Psoas muscle (tissue), 7 donors: ENCODE measurements at regions not wholly inside any gene's neighbourhood (a gene's known extent, or its start where the extent isn't known, plus 50 kb on each side); places are given as distances from the start of the nearest gene placed in this dataset.

ENCODE experiments used
- ATAC-seq, 4 donors: fragments of 200-7000 bp; cut with Tn5 transposase; one replicate each; pipeline ENCODE4 v1.9.1; 2020; ENCODE audit warnings: moderate library complexity in 3 of 4, mild to moderate bottlenecking in 2 of 4
- DNase-seq, 2 donors: peaks; one replicate each; pipeline ENCODE4 v3.0.0-alpha.2; 2020
- H3K27ac ChIP-seq: fragments of 200-600 bp; one replicate; pipeline ENCODE4 v1.8.0; 2022
- H3K27me3 ChIP-seq, 3 donors: fragments of 200-600 bp in 1 of 3; one replicate each; pipeline versions ENCODE4 v1.6.1 to v1.8.0; 2013 to 2022; ENCODE audit warnings: low read length in 2 of 3, mild to moderate bottlenecking in 2 of 3, moderate library complexity in 1 of 3; ENCODE audit not compliant: insufficient read depth in 3 of 3
- H3K36me3 ChIP-seq, 2 donors: fragments of 200-600 bp in 1 of 2; one replicate each; pipeline versions ENCODE4 v1.6.1 to v1.8.0; 2013 to 2022; ENCODE audit warnings: low read depth in 1 of 2, mild to moderate bottlenecking in 1 of 2, moderate library complexity in 1 of 2; ENCODE audit not compliant: insufficient read depth in 1 of 2
- H3K4me1 ChIP-seq: fragments of 200-600 bp; one replicate; pipeline ENCODE4 v1.8.0; 2022
- H3K4me3 ChIP-seq: fragments of 200-600 bp; one replicate; pipeline ENCODE4 v1.8.0; 2022; ENCODE audit warnings: mild to moderate bottlenecking
- H3K9me3 ChIP-seq: fragments of 200-600 bp; one replicate; pipeline ENCODE4 v1.8.0; 2022
- WGBS, 3 donors: extraction: QIAGEN DNeasy Blood & Tissue Kit; methylation state at CpG; one replicate each; pipeline versions ENCODE4 v1.1.6 to v1.1.7; 2013; 5-methylcytosine and 5-hydroxymethylcytosine counted together
- intact Hi-C, 2 donors: fragments of 100-400 bp; cut with DNase I; formaldehyde crosslinking; loops; one replicate each; pipeline versions ENCODE4 v1.11.0 to v1.14.2; 2022
- TF ChIP-seq, protein P1 (sequence below): fragments of 200-600 bp; IDR thresholded peaks from one replicate; pipeline ENCODE4 v1.8.0; 2022; ENCODE audit warnings: antibody characterized with exemption
- donor health status: healthy with polysubstance abuse.
- donor health status: DM: no; HTN: no; CAD: no; lungs with moderate emphysema.
- donor health status: Bipolar disorder and iron deficiency.
- donor health status: healthy.
- donor health status: DM: yes; HTN: yes; CAD: no.
- donor health status: DM: no; HTN: no; CAD: no.
- donor health status: DM: yes; HTN: yes; CAD: no.

- Histone ChIP-seq H3K27ac (peak overlapping the region; percentile 53), H3K36me3 (no peaks in the 10 kb centered on the region), H3K4me1 (peaks cover 23% of the 10 kb centered on the region), H3K9me3 (no peaks in the 10 kb centered on the region), H3K27me3 (no peaks in the 10 kb centered on the region), H3K4me3 (no peak overlapping the region)
- DNase-seq (no peak), ATAC-seq (no peak)
- TF ChIP-seq, protein P1, sequence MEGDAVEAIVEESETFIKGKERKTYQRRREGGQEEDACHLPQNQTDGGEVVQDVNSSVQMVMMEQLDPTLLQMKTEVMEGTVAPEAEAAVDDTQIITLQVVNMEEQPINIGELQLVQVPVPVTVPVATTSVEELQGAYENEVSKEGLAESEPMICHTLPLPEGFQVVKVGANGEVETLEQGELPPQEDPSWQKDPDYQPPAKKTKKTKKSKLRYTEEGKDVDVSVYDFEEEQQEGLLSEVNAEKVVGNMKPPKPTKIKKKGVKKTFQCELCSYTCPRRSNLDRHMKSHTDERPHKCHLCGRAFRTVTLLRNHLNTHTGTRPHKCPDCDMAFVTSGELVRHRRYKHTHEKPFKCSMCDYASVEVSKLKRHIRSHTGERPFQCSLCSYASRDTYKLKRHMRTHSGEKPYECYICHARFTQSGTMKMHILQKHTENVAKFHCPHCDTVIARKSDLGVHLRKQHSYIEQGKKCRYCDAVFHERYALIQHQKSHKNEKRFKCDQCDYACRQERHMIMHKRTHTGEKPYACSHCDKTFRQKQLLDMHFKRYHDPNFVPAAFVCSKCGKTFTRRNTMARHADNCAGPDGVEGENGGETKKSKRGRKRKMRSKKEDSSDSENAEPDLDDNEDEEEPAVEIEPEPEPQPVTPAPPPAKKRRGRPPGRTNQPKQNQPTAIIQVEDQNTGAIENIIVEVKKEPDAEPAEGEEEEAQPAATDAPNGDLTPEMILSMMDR: no peak
- intact Hi-C loops: no loop called here
- 79 to 94% (median 85%) methylated on average over 2 of the region's 2 CpGs for WGBS, 3 donors
Observed at GRCh38 chr11:22461626-22462025, 123.4 kb downstream of the SLC17A6 start.

GRCh38 chr11:22460181-22460580 lies 122.0 kb downstream of the SLC17A6 start:
- DNase-seq (no peak), ATAC-seq (peak; percentile 29 to 74 (median 50))
- Histone ChIP-seq H3K27me3 (no peaks in the 10 kb centered on the region), H3K36me3 (no peaks in the 10 kb centered on the region), H3K4me1 (peaks cover 16% of the 10 kb centered on the region), H3K4me3 (no peak overlapping the region), H3K27ac (peak overlapping the region; percentile 53), H3K9me3 (no peaks in the 10 kb centered on the region)
- 83 to 85% (median 83%) methylated on average over 3 of the region's 3 CpGs for WGBS, 3 donors
- TF ChIP-seq, protein P1: no peak
- intact Hi-C loops: no loop called here

DNA sequence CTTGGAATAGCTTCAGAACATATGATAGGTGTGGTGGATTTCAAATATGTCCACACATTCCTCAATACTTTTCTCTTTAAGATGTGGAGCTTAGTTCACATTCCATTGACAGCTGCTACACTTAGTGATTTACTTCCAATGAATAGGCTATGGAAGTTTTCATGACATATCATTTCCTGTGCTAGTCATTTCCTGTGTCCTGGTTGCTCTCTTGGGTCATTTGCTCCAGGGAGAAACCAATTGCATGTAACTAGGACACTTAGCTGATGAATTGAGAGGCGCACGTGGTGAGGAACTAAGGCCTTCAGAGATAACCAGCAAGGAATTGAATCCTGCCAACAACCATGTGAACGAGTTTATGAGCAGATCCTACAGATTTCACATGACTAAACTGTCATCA lies 120.9 kb downstream of the SLC17A6 start:
- 41 to 51% (median 50%) methylated on average over 3 of the region's 3 CpGs for WGBS, 3 donors
- Histone ChIP-seq H3K36me3 (no peaks in the 10 kb centered on the region), H3K27me3 (no peaks in the 10 kb centered on the region), H3K4me3 (no peak overlapping the region), H3K27ac (peak overlapping the region; percentile 28), H3K9me3 (no peaks in the 10 kb centered on the region), H3K4me1 (peaks cover 16% of the 10 kb centered on the region)
- intact Hi-C loops: no loop called here
- TF ChIP-seq, protein P1: no peak
- DNase-seq (no peak), ATAC-seq (peak; percentile 44 to 81 (median 60))

DNA sequence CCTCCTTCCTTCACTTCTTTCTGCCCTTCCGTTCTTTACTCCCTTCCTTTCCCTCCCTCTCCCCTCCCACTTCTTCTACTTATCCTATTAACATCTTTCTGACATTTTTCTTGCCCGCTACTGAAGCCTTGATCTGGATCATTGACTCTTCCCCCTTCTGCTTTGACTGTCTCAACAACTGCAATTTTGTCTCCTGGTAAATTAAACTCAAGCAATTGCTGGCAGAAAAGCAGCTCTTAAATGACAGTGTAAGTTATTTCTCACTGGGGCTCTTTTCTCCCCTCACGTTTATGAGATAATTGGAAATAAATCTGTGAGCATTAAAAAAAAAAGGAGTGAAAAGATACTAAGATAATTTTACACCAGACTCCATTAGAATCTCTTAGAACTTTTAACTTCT lies 120.0 kb downstream of the SLC17A6 start:
- intact Hi-C loops: no loop called here
- ATAC-seq: no peak

More for the DNA sequence above, 120.0 kb downstream of the SLC17A6 start:
- Histone ChIP-seq H3K9me3 (no peaks in the 10 kb centered on the region), H3K27me3 (no peaks in the 10 kb centered on the region), H3K27ac (no peak overlapping the region), H3K36me3 (no peaks in the 10 kb centered on the region), H3K4me3 (no peak overlapping the region), H3K4me1 (peaks cover 16% of the 10 kb centered on the region)
- WGBS, 3 donors: 49 to 65% (median 58%) methylated on average over 3 of the region's 3 CpGs
- no peak for DNase-seq
- TF ChIP-seq, protein P1: no peak
